Limb (tissue), 2 donors: ENCODE measurements at regions not wholly inside any gene's neighbourhood (a gene's known extent, or its start where the extent isn't known, plus 50 kb on each side); places are given as distances from the start of the nearest gene placed in this dataset.
"Not testable (repeated sequence)": the region's sequence is repeated elsewhere in the genome, so short reads cannot be mapped to it uniquely, and the experiment has no call there.

Experiments used
- DNase-seq, 2 donors: peaks; one replicate each; pipeline ENCODE4 v3.0.0-alpha.2; 2016; ENCODE audit errors: extremely low spot score in 2 of 2

DNA sequence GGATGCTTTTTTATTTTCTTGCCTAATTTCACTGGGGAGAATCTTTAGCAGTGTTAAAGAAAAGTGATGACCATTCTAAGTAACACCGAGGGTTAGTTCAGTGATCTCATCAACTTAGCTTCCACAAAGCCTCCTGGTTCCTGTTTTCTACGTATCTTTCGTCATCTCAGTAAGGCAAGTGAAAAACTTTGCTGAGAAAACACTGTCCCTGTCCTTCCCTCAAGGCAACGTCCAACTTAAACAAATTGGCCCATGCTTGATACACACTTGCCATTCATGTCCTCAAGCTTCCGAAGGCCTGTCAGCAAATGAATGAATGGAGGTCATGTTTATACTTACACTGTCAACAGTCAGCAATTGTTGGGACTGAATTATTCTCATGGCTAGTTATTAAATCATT lies 350.4 kb upstream of the NT5C1B start:
- DNase-seq, result not testable (repeated sequence)

DNA sequence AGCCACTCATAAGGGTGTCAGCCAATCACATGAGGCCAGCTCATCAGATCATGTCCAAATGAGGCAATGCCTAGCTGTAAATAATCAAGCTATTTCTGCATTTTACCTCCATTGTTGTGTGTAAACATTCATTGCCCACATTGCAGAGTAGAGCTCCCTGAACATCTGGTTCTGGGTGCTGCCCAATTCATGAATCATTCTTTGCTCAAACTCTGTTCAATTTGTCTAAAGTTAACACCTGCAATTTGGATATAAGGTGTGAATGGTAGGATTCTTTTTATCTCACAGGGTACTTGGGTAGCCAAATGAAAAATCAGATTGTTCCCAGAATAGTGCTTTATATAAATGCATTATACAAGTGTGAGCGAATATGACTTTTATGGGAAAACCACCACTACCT lies 345.5 kb upstream of the NT5C1B start:
- no peak for DNase-seq

DNA sequence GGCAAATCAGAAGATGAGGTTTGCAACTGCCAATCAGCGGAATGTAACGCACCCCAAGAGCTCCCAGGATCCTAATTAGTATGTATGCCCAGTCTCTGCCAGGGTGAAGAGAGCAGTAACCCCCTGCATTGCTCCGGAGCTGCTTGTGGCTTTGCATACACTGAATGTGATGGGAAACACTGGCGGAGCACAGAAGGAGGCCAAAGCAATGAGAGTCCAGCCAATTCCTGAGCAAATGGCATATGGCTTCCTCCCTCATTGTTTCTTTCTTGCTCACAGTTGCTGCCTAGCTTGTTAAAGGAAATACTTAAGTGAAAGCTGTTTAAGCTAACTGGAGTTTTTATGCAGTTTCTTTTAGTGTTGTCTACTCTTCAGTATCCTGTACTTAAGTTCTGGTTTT lies 343.5 kb upstream of the NT5C1B start:
- no peak for DNase-seq

DNA sequence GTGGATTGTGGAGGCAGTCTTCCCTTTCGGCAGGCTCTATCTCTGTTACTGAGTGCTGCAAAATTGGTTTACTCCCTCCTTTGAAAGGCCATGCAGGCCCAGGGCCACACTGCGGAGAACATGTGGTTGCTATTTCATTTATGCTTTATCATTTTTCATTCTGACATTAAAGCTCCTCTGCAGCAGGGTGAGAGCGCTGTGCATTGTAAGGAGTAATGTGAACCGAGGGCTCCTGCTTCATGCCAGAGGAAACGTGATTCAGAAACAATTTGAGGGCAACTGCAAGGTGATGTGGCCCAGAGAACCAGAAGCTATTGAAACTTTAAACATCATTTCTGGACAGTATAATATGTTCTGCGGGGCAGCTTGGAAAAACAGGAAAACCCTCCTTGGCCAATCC lies 341.6 kb upstream of the NT5C1B start:
- no peak for DNase-seq

DNA sequence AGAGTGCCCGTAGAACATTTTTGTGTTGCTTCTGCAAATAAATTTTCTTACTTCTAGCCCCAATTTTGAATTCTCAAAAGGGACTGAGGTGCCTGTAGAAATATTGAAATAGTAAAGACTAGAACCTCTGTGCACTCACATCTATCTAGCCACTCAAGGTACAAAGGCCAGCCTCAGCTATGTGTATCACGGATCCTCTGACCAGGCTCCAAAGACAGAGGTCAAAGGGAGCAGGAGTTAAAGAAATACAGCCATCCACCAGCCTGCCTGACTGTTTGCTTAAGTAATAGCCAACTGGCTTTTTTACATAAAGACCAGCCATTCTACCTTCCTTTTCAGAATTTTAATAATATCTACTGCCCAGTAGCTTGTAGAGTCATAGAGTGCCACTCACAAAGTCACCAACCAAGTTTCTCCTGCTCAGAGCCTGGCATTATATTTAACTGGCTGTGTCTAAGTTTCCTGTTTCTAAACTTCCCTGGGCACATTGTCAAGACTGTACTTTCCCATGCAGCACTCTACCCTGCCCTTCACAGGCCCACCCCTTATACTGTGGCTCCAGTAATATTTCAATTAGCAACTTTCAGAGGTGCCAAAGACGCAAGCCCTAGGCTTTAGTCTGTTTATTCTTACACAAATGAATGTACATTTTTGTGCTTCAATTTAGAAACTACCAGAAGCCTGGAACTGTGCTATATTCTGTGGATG lies 338.3 kb upstream of the NT5C1B start:
- DNase-seq, result no peak

DNA sequence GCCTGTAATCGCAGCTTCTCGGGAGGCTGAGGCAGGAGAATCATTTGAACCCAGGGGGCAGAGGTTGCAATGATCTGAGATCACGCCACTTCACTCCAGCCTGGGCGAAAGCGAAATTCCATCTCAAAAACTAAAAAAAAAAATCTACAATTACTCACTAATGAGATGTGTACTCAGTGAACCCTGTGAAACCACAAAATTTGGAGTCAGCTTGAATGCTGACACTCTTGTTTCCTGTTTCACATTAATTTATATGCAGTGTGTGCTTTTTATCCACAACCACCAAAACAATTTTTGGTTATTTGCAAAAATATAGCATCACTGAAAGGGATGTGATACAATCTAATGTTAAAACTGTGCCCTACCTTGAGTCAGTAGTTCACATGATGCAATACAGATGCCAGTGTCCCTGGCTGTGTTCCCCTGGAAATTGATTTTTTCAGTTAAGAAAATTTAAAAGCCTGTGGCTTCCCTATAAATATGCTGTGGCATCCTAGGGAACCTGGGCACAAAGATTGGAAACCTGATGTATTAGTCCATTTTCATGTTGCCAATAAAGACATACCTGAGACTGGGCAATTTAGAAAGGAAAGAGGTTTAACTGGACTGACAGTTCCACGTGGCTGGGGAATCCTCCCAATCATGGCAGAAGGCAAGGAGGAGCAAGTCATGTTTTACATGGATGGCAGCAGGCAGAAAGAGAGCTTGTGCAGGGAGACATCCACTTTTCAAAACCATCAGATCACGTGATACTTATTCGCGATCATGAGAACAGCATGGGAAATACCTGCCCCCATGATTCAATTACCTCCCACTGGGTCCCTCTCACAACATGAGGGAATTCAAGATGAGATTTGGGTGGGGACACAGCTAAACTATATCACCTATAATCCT lies 337.5 kb upstream of the NT5C1B start:
- no peak for DNase-seq

DNA sequence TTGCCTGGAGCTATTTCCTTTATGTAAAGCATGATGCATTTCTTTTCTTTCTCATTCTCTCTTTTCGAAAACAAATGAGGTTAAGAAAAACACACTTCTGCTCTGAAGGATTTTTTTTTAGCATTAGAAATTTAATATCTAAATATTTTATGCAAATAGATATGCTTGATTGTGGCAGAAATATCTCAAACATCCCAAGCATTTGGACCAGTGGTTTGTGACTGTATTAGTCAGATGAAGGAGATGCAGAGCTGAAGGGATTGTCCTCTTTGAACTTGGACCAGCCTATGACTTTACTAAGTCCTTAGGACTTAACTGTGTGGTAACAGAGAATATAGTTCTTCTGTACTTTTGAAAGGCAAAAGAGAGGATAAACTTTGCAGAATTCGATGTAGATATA lies 335.9 kb upstream of the NT5C1B start:
- DNase-seq, result no peak

DNA sequence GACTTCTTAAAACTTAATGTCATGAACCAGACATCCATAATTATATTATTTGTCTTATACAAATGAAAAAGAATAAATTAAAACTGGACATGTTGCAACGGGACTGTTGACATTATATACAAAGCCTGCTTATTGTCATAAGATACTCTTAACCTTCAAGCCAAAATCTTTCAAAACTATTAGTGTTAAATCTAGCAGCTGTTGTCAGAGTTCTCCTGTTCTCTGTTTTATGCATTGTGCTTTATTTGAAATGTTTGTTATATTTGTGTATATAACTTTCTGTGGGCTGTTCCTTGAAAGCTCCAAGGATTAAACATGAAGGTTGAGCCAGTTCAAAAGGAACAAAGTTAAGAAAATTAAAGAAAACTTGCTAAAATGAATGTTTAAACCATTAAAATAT lies 335.5 kb upstream of the NT5C1B start:
- no peak for DNase-seq

DNA sequence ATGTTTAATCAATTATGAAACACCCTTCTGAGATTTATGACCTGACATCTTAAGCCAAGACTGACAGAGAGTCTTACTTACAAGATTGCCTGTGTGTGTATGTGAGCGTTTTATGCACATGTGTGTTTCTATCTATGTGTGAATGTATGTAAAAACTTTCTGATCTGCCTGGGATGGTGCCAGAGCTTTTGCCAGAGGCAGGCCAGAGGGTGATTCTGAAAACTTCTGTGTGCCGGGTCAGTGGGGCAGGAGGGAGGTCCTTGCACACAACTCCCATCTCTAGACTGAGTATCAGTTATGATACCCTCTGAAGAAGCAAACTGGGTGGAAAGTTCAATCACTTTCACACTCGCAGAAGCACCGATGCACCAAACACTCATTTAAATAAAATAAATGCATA lies 335.0 kb upstream of the NT5C1B start:
- DNase-seq, result no peak

DNA sequence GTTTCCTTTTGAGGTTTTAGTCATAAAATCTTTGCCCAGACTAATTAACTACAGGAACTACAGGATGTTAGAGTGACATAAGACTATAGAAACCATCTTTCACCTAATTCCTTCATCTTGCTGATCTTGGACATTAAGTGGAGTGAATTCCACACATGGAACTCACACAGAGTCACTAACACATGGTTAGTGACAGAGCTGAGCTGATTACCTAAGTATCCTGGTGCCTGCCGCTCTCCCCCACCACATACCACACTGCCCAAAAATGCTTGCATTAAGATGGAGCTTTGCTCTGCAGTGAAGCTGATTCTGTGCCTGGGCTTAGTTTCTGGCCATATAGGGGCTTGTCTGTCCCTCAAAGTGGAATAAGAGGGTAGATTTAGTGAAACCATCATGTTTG lies 332.9 kb upstream of the NT5C1B start:
- DNase-seq, result no peak

DNA sequence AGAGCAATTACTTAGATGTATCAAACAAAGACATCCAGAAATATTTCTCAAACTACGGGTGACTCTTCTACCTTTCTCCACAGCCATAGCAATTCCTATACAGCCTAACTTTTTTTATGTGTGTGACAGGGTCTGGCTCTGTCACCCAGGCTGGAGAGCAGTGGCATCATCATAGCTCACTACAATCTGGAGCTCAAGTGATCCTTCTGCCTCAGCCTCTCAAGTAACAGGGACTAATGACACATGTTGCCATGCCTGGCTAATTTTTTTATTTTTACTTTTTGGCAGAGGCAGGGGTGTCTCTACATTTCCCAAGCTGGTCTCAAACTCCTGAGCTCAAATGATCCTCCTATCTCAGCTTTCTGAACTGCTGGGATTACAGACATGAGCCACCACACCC lies 328.9 kb upstream of the NT5C1B start:
- no peak for DNase-seq

DNA sequence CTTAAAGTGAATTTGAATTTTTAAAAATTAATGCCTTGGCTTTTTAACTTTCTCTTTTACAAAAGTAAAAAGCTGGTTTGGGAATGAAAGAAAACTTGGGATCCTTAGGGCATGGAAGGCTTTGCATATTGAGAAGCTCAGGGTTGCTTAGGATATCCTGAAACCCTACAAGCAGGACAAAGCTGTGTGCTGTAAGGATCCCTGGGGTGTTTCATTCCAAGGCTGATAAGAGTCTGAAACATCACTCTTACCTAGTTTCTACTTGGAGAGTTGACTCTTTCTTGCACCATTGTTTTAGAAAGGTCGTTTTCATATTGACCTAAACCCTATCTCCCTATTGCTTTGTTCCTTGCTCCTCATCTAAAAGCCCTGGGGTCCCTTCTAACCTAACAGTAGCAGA lies 325.9 kb upstream of the NT5C1B start:
- DNase-seq, result no peak

DNA sequence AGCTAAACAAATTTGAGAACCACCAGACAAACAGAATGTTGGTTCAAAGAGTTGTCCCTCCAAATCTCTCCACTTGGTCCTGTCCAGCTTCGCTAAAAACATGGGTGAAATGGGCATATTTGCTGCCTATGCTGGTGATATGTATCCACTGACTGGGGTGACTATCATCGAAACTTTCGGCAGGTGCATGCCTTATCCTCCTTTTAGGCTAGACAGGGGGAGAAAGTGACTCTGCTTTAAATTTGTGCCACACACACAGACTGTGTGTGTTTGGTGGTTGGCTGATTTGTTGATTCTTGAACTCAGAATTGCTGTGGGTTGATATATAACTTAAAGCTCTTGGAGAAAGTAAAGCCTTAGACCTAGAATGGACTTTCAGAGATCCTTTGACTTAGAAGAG lies 324.1 kb upstream of the NT5C1B start:
- DNase-seq, result no peak

DNA sequence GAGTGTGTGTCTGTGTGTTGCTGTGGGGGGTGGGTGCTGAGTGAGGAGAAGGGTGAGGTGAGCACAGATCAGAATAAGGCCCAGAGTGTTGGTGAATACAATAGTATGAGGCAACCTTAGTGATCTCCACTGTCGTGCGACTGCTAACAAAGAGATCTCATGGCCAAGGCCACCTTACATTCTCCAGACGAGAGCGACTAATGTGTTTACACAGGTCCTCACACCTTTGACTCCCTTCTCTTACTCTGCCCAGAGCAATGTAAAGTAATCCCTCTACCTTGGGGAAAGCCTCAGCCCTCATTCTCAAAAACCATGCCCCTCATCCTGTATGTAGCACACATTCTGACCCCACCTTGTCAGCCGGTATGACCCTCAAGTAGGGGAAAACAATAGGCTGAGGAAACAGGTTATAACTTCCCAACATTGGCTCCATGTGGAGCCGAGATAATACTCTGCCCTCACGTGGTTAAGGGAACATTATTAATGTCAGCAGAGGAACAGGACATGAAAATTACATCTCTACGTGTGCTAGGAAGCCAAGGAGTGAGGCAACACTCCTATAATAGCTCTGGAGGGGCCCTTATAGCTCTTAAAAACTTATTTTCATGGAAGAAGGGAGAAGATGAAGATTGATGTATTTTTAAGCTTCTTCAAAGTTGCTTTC lies 323.0 kb upstream of the NT5C1B start:
- no peak for DNase-seq

DNA sequence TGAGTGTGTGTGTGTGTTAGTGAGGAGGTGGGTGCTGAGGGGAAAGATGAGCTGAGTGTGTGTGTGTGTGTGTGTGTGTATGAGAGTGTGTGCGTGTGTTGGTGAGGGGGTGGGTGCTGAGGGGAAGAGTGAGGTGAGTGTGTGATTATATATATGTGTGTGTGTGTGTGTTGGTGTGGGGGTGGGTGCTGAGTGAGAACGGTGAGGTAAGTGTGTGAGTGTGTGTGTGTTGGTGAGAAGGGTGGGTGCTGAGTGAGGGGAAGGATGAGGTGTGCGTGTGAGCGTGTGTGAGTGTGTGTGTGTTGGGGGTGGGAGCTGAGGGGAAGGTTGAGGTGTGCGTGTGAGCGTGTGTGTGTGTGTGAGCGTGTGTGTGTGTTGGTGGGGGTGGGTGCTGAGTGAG lies 322.0 kb upstream of the NT5C1B start:
- DNase-seq, result no peak

DNA sequence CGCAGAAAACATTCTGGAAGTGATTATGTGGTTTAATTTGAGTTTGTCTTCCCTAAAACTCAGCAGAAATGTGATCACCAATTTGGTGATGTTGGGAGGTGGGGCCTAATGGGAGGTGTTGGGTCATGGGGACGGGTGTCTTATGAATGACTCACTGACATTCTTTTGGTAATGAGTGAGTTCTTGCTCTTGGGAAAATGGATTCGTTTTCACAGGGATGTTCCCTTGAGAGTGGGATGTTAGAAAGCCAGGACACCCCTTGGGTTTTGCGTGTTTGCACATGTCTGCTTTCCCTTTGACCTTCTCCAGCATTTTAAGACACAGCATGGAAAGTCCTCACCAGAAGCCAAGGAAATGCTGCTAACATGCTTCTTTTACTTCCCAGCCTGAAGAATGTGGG lies 321.5 kb upstream of the NT5C1B start:
- no peak for DNase-seq

DNA sequence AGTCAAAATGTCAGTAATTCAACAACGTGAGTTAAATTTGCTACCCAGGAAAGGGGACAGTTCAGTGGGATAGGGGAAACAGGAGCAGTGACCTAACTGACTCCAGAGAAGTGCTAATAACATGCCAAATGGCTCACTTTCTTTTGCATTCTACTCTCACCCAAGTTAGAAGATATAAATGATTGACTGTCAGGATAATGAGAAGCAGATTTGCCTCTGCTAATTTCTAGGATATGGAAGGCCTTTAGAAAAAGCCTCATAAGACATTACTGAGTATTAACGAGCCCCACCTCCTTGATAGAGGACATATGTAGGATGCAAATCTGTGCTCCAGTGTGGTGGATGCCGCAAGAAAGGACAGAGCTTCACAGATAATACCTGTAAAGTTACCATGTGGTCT lies 318.6 kb upstream of the NT5C1B start:
- DNase-seq, result no peak

DNA sequence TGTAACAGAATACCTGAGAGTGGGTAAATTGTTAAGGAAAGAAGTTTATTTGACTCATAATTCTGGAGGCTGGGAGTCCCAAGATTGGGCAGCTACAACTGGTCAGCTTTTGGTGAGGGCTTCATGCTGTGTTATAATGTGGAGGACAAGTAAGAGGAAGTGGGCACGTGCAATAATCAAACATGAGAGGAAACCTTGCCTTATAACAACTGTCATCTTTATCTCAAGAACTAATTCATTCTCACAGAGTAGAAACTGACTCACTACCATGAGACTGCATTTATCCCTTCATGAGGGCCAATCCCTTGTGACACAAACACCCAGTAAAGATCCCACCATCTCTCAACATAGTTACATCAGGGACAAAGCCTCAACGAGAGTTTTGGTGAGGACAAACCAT lies 318.1 kb upstream of the NT5C1B start:
- DNase-seq, result no peak

DNA sequence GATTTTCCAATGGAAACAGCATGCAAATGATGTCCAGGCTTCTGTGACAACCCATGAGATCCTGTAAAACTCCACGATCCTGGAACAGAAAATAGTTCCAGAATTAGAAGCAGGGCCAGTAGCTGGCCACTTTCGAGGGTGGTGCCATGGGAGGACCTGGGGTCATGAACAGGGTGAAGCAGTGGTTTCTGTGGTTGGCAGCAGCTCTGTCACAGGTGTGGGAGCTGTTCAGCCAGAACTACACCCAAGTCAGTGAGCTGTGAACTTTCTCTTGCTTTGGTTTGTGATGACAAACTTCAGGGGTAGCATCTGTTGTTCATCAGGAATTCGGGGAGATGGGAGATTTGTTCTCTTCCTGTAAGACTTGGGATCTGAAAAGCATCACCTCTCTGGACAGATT lies 314.4 kb upstream of the NT5C1B start:
- no peak for DNase-seq

DNA sequence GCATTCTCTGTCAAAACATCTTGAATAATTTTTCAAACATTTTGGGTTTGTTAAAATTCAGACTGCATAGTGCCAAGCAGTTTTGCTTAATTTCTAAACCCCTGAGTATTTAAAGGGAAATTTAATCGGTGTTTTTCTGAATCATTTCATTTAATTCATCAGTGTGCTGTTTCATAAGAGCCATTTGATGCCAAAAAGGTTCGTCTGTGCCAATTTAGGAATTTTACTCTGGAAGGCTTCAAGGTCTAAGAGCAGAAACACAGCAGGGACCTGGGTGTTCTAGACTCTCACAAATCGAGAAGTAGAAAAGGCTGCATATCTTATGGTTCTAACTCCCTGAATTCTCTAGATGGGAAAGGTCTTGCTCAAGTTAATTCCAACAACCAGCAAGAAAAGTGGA lies 311.9 kb upstream of the NT5C1B start:
- no peak for DNase-seq

DNA sequence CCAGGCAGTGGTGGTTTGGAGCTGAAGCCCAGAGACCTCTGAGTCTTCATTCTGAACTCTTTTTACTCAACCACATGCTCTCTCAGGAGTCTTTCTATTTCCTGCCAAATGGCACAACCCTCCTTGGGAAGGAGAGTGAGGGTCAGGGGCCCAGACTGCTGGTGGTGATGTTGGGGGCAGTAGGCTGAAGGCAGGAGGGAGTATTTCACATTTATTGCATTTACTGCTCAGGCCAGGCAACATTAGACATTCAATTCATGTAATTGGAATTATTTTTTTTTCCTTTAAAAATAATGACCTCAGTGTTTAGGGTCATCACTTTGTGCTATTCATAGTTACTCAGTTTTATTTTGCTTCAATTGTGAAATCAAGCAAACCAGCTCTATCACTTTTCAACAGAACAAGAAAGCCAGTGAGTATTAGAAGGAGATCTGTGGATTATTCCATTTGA lies 311.3 kb upstream of the NT5C1B start:
- DNase-seq, result no peak

DNA sequence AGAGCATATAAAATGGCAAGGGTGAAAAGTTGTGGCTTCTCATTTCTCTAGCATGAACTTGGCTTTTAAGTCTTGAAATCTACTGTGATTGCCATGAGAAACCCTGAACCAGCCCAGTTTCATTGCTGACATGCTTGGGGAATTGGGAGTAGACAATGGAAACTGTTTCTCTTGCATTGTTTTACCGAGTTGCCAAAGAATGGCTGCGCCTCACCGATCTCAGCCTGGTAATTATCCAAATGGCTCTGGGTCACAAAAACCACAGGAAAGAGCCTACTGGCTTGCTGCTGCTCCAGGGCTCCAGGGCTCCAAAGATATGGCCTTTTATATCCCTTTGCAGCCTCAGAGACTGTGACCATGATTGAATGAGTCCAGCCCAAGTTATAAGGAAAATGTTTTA lies 310.4 kb upstream of the NT5C1B start:
- DNase-seq, result no peak

DNA sequence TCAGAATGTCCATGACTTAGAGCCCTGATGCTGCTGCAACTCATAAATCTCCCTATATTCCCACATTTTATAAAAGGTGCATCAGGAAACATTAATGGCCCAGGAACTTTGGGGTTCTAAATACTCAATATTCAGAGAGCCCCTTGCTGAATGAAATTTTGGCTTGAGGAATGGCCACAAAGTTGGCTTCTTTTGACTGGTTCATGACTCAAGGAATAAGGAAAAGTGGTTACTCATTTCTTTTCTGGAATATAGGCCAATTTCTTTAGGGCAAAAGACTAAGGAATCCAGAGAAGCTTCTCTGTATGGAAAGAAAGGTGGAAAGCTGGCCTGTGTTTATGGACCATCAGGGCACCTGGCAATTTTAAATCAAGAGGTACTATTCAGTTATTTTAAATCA lies 308.9 kb upstream of the NT5C1B start:
- no peak for DNase-seq
